WERI-Rb-1 (cell line): ENCODE measurements at regions not wholly inside any gene's neighbourhood (a gene's known extent, or its start where the extent isn't known, plus 50 kb on each side); places are given as distances from the start of the nearest gene placed in this dataset.
"Not testable (repeated sequence)": the region's sequence is repeated elsewhere in the genome, so short reads cannot be mapped to it uniquely, and the experiment has no call there.

Experiments used
- DNase-seq: peaks from one replicate; pipeline ENCODE4 v3.0.0-alpha.2; 2020
- H3K27ac ChIP-seq: fragments of 250-450 bp; sonication (Bioruptor Pico); 2 replicates; pipeline ENCODE4 v1.5.1; 2020; ENCODE audit warnings: mild to moderate bottlenecking, moderate library complexity
- H3K27me3 ChIP-seq: fragments of 250-450 bp; sonication (Bioruptor Pico); 2 replicates; pipeline ENCODE4 v1.5.1; 2021; ENCODE audit warnings: mild to moderate bottlenecking, low read depth, moderate library complexity; ENCODE audit not compliant: insufficient read depth, severe bottlenecking
- H3K36me3 ChIP-seq: fragments of 250-450 bp; sonication (Bioruptor Pico); 2 replicates; pipeline ENCODE4 v1.5.1; 2020; ENCODE audit warnings: mild to moderate bottlenecking, moderate library complexity
- H3K4me3 ChIP-seq: 2 replicates; pipeline ENCODE4 v1.5.1; 2011; ENCODE audit warnings: low read depth, mild to moderate bottlenecking, control low read depth, low read length
- H3K9me3 ChIP-seq: fragments of 250-450 bp; sonication (Bioruptor Pico); 2 replicates; pipeline ENCODE4 v1.5.1; 2021; ENCODE audit warnings: mild to moderate bottlenecking, moderate library complexity; ENCODE audit not compliant: severe bottlenecking
- CTCF ChIP-seq: IDR thresholded peaks from 2 replicates; pipeline ENCODE4 v1.5.1; 2011; ENCODE audit warnings: low read depth, mild to moderate bottlenecking, control low read depth, inconsistent platforms, low read length

- not testable (repeated sequence) for H3K9me3 ChIP-seq, H3K27ac ChIP-seq, DNase-seq, H3K4me3 ChIP-seq, H3K27me3 ChIP-seq, H3K36me3 ChIP-seq
Observed at GRCh38 chr9:42431616-42432010, 248.2 kb downstream of the SPATA31A6 start.

GRCh38 chr9:42434844-42435714 is 251.6 kb downstream of the SPATA31A6 start:
- not testable (repeated sequence) for H3K9me3 ChIP-seq, H3K4me3 ChIP-seq, H3K36me3 ChIP-seq, DNase-seq, H3K27me3 ChIP-seq, H3K27ac ChIP-seq

GRCh38 chr9:42435715-42436342 is 252.4 kb downstream of the SPATA31A6 start:
- H3K27ac ChIP-seq, DNase-seq, H3K36me3 ChIP-seq, H3K9me3 ChIP-seq, H3K27me3 ChIP-seq, H3K4me3 ChIP-seq: not testable (repeated sequence)

- H3K27me3 ChIP-seq, DNase-seq, H3K36me3 ChIP-seq, H3K4me3 ChIP-seq, H3K9me3 ChIP-seq, H3K27ac ChIP-seq: not testable (repeated sequence)
Observed at GRCh38 chr9:42437057-42437759, 253.7 kb downstream of the SPATA31A6 start.

- H3K27ac ChIP-seq, H3K4me3 ChIP-seq, DNase-seq, H3K27me3 ChIP-seq, H3K9me3 ChIP-seq, H3K36me3 ChIP-seq: not testable (repeated sequence)
Observed at GRCh38 chr9:42442680-42443079, 259.2 kb downstream of the SPATA31A6 start.

- DNase-seq, H3K27me3 ChIP-seq: not testable (repeated sequence)
Observed at GRCh38 chr9:42443414-42443813, 260.0 kb downstream of the SPATA31A6 start.

GRCh38 chr9:42461436-42461835 is 278.0 kb downstream of the SPATA31A6 start:
- H3K36me3 ChIP-seq, H3K9me3 ChIP-seq, H3K27me3 ChIP-seq, H3K4me3 ChIP-seq, DNase-seq, H3K27ac ChIP-seq: not testable (repeated sequence)

More at GRCh38 chr9:42443414-42443813, 260.0 kb downstream of the SPATA31A6 start:
- not testable (repeated sequence) for H3K4me3 ChIP-seq, H3K36me3 ChIP-seq, H3K9me3 ChIP-seq, H3K27ac ChIP-seq

- H3K36me3 ChIP-seq, H3K27ac ChIP-seq, H3K4me3 ChIP-seq, H3K9me3 ChIP-seq, H3K27me3 ChIP-seq, DNase-seq: not testable (repeated sequence)
Observed at GRCh38 chr9:42461863-42462262, 278.4 kb downstream of the SPATA31A6 start.

- not testable (repeated sequence) for H3K9me3 ChIP-seq, H3K27ac ChIP-seq, H3K36me3 ChIP-seq, DNase-seq, H3K4me3 ChIP-seq, H3K27me3 ChIP-seq
Observed at GRCh38 chr9:42463981-42464380, 280.5 kb downstream of the SPATA31A6 start.

GRCh38 chr9:42470577-42470976 is 287.1 kb downstream of the SPATA31A6 start:
- peak; percentile 65 for TF ChIP-seq CTCF
- not testable (repeated sequence) for H3K9me3 ChIP-seq, H3K27ac ChIP-seq, H3K4me3 ChIP-seq, H3K36me3 ChIP-seq, DNase-seq, H3K27me3 ChIP-seq

- DNase-seq, H3K27me3 ChIP-seq, H3K9me3 ChIP-seq, H3K4me3 ChIP-seq, H3K27ac ChIP-seq, H3K36me3 ChIP-seq: not testable (repeated sequence)
Observed at GRCh38 chr9:42490989-42491388, 307.5 kb downstream of the SPATA31A6 start.

- not testable (repeated sequence) for H3K27ac ChIP-seq, H3K9me3 ChIP-seq, H3K27me3 ChIP-seq, H3K36me3 ChIP-seq, DNase-seq, H3K4me3 ChIP-seq
Observed at GRCh38 chr9:42502620-42503264, 319.3 kb downstream of the SPATA31A6 start.

GRCh38 chr9:42508111-42508510 is 324.7 kb downstream of the SPATA31A6 start:
- H3K4me3 ChIP-seq, H3K9me3 ChIP-seq, DNase-seq, H3K27ac ChIP-seq, H3K27me3 ChIP-seq, H3K36me3 ChIP-seq: not testable (repeated sequence)
